Lung (tissue), 11 donors: ENCODE measurements at regions not wholly inside any gene's neighbourhood (a gene's known extent, or its start where the extent isn't known, plus 50 kb on each side); places are given as distances from the start of the nearest gene placed in this dataset.

ENCODE experiments used
- ATAC-seq: fragments of 200-7000 bp; cut with Tn5 transposase; one replicate; pipeline ENCODE4 v1.9.1; 2020; ENCODE audit warnings: moderate number of reproducible peaks; ENCODE audit not compliant: insufficient read depth, low FRiP score
- DNase-seq, 3 donors: peaks; one replicate each; pipeline ENCODE4 v3.0.0-alpha.2; 2013 to 2017
- H3K27ac ChIP-seq, 2 donors: one replicate each; pipeline ENCODE4 v1.5.1; 2013; ENCODE audit warnings: mild to moderate bottlenecking in 2 of 2, moderate library complexity in 2 of 2, control low read depth in 1 of 2, inconsistent platforms in 1 of 2, low read depth in 1 of 2, low read length in 1 of 2
- H3K27me3 ChIP-seq, 3 donors: one replicate each; pipeline ENCODE4 v1.5.1; 2013; ENCODE audit warnings: low read length in 2 of 3; ENCODE audit not compliant: control insufficient read depth in 3 of 3, insufficient read depth in 3 of 3
- H3K36me3 ChIP-seq, 4 donors: one replicate each; pipeline ENCODE4 v1.5.1; 2013; ENCODE audit warnings: low read length in 4 of 4, mild to moderate bottlenecking in 1 of 4, moderate library complexity in 1 of 4; ENCODE audit not compliant: control insufficient read depth in 4 of 4, insufficient read depth in 4 of 4
- H3K4me1 ChIP-seq, 5 donors: one replicate each; pipeline ENCODE4 v1.5.1; 2013; ENCODE audit warnings: low read length in 5 of 5, mild to moderate bottlenecking in 2 of 5, moderate library complexity in 1 of 5; ENCODE audit not compliant: control insufficient read depth in 5 of 5, insufficient read depth in 5 of 5
- H3K4me3 ChIP-seq: one replicate; pipeline ENCODE4 v1.5.1; 2013; ENCODE audit warnings: mild to moderate bottlenecking, control low read depth, moderate library complexity
- H3K9ac ChIP-seq, 2 donors: one replicate each; pipeline ENCODE4 v1.5.1; 2013; ENCODE audit warnings: low read length in 2 of 2, control low read depth in 1 of 2; ENCODE audit not compliant: insufficient read depth in 1 of 2
- H3K9me3 ChIP-seq, 4 donors: one replicate each; pipeline ENCODE4 v1.5.1; 2013; ENCODE audit warnings: low read length in 3 of 4, mild to moderate bottlenecking in 1 of 4, moderate library complexity in 1 of 4; ENCODE audit not compliant: control insufficient read depth in 4 of 4, insufficient read depth in 3 of 4
- CTCF ChIP-seq: IDR thresholded peaks from 2 replicates; pipeline ENCODE4 v1.5.1; 2012; ENCODE audit warnings: mild to moderate bottlenecking; ENCODE audit errors: control extremely low read depth, extremely low read depth
- WGBS, 2 donors: extraction: QIAGEN DNeasy Blood & Tissue Kit; methylation state at CpG; one replicate each; pipeline ENCODE4 v1.1.7; 2013; 5-methylcytosine and 5-hydroxymethylcytosine counted together
- donor health status: control.
- donor health status: control.
- donor health status: Bipolar disorder and iron deficiency.
- donor health status: healthy.
- donor health status: DM: yes; HTN: yes; CAD: no.

GRCh38 chr5:15027764-15028163 lies 156.2 kb upstream of the ANKH start:
- H3K36me3 ChIP-seq, result no peaks in the 10 kb centered on the region
- no peak for DNase-seq

GRCh38 chr5:15026944-15027343 lies 155.4 kb upstream of the ANKH start:
- Histone ChIP-seq H3K4me3 (no peak overlapping the region), H3K4me1 (peaks cover 0 to 3% (median 0%) of the 10 kb centered on the region in 5 donors), H3K36me3 (no peaks in the 10 kb centered on the region), H3K9me3 (peaks cover 0 to 5% (median 2%) of the 10 kb centered on the region in 4 donors), H3K9ac (no peak overlapping the region), H3K27ac (no peak overlapping the region), H3K27me3 (no peaks in the 10 kb centered on the region)
- WGBS, 2 donors, result 69 to 84% methylated on average over 6 of the region's 6 CpGs
- DNase-seq (no peak), ATAC-seq (no peak)
- TF ChIP-seq CTCF, result no peak

More at GRCh38 chr5:15027764-15028163, 156.2 kb upstream of the ANKH start:
- Histone ChIP-seq H3K9me3 (peaks cover 0 to 5% (median 2%) of the 10 kb centered on the region in 4 donors), H3K27ac (no peak overlapping the region), H3K9ac (no peak overlapping the region), H3K27me3 (no peaks in the 10 kb centered on the region), H3K4me3 (no peak overlapping the region), H3K4me1 (peaks cover 0 to 3% (median 0%) of the 10 kb centered on the region in 5 donors)
- ATAC-seq, result no peak
- TF ChIP-seq CTCF, result no peak

- no peak for TF ChIP-seq CTCF
- Histone ChIP-seq H3K9me3 (peaks cover 0 to 5% (median 2%) of the 10 kb centered on the region in 4 donors), H3K4me1 (peaks cover 2 to 6% (median 4%) of the 10 kb centered on the region in 5 donors), H3K4me3 (no peak overlapping the region), H3K27ac (no peak overlapping the region), H3K9ac (no peak overlapping the region), H3K27me3 (no peaks in the 10 kb centered on the region), H3K36me3 (no peaks in the 10 kb centered on the region)
- DNase-seq, result no peak
- no peak for ATAC-seq
- 77 to 81% methylated on average over 9 of the region's 9 CpGs for WGBS, 2 donors
Measured at GRCh38 chr5:15026011-15026893, 154.7 kb upstream of the ANKH start.
